ENCODE measurements at regions not wholly inside any gene's neighbourhood (a gene's known extent, or its start where the extent isn't known, plus 50 kb on each side); places are given as distances from the start of the nearest gene placed in this dataset.

GRCh38 chr9:80775971-80776370, 913.4 kb downstream of the TLE1 start:
- Histone ChIP-seq H3K79me2 (ENCODE audit: control insufficient read depth, insufficient read depth, low read length) (no peaks in the 10 kb centered on the region), H3K9me3 (replicated peaks; ENCODE audit: control insufficient read depth, insufficient read depth, low read length) (no peaks in the 10 kb centered on the region), H4K20me1 (ENCODE audit: control insufficient read depth, insufficient read depth) (no peaks in the 10 kb centered on the region), H3K4me3 (no peak overlapping the region), H2AFZ (ENCODE audit: control insufficient read depth, low read depth, low read length) (no peak overlapping the region), H3K36me3 (ENCODE audit: control insufficient read depth in 2 of 2, insufficient read depth in 2 of 2, low read length in 1 of 2) (no peaks in the 10 kb centered on the region), H3K27me3 (replicated peaks in 1 of 2; ENCODE audit: control insufficient read depth in 2 of 2, insufficient read depth in 2 of 2, low read length in 1 of 2) (no peaks in the 10 kb centered on the region), H3K9ac (ENCODE audit: control insufficient read depth, insufficient read depth, low read length) (no peak overlapping the region), H3K4me1 (ENCODE audit: control insufficient read depth, insufficient read depth, low read length) (no peaks in the 10 kb centered on the region), H3K4me2 (ENCODE audit: control insufficient read depth, insufficient read depth) (no peak overlapping the region), H3K27ac (ENCODE audit: control insufficient read depth, insufficient read depth) (no peak overlapping the region)
- no peak for ATAC-seq
- CTCF ChIA-PET = interaction anchor here (0.6 kb wide), 1 partner anchor 15 kb away, joined by 3 read pairs; no protein-coding TSS in a partner anchor
- DNase-seq (ENCODE audit: low read depth, low spot score) = no peak
- POLR2A ChIA-PET = no interaction called here
- intact Hi-C loops (cut with micrococcal nuclease; ENCODE audit: unreplicated experiment) (no loop called here), in situ Hi-C loops (cut with MboI) (no loop called here)
- TF ChIP-seq HDAC6 (IDR thresholded peaks at IDR 0.05; ENCODE audit: unreplicated experiment) = no peak
- TF ChIP-seq SUPT20H (IDR thresholded peaks at IDR 0.05; ENCODE audit: borderline replicate concordance, control insufficient read depth, low read depth, low read length) = no peak
- TF ChIP-seq, protein P1, sequence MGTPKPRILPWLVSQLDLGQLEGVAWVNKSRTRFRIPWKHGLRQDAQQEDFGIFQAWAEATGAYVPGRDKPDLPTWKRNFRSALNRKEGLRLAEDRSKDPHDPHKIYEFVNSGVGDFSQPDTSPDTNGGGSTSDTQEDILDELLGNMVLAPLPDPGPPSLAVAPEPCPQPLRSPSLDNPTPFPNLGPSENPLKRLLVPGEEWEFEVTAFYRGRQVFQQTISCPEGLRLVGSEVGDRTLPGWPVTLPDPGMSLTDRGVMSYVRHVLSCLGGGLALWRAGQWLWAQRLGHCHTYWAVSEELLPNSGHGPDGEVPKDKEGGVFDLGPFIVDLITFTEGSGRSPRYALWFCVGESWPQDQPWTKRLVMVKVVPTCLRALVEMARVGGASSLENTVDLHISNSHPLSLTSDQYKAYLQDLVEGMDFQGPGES (IDR thresholded peaks at IDR 0.05) = no peak
- TF ChIP-seq, protein P2, sequence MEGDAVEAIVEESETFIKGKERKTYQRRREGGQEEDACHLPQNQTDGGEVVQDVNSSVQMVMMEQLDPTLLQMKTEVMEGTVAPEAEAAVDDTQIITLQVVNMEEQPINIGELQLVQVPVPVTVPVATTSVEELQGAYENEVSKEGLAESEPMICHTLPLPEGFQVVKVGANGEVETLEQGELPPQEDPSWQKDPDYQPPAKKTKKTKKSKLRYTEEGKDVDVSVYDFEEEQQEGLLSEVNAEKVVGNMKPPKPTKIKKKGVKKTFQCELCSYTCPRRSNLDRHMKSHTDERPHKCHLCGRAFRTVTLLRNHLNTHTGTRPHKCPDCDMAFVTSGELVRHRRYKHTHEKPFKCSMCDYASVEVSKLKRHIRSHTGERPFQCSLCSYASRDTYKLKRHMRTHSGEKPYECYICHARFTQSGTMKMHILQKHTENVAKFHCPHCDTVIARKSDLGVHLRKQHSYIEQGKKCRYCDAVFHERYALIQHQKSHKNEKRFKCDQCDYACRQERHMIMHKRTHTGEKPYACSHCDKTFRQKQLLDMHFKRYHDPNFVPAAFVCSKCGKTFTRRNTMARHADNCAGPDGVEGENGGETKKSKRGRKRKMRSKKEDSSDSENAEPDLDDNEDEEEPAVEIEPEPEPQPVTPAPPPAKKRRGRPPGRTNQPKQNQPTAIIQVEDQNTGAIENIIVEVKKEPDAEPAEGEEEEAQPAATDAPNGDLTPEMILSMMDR (IDR thresholded peaks at IDR 0.05 in 2 of 3, conservative IDR thresholded peaks at IDR 0.05 in 1 of 3; ENCODE audit: control insufficient read depth in 2 of 3, extremely low read depth in 1 of 3, insufficient read depth in 1 of 3, low read depth in 3 of 3, low read length in 3 of 3) = no peak
- no peak for TF ChIP-seq BMI1 (IDR thresholded peaks at IDR 0.05; ENCODE audit: borderline replicate concordance)
- TF ChIP-seq POU2F2 (IDR thresholded peaks at IDR 0.05; ENCODE audit: borderline replicate concordance, low read depth, low read length) = no peak
- TF ChIP-seq BCL11A (IDR thresholded peaks at IDR 0.05; ENCODE audit: low read depth, low read length) = no peak
- no peak for TF ChIP-seq DPF2 (IDR thresholded peaks at IDR 0.05)
- no peak for TF ChIP-seq IKZF1 (conservative IDR thresholded peaks at IDR 0.05)
- no peak for TF ChIP-seq E4F1 (IDR thresholded peaks at IDR 0.05; ENCODE audit: borderline replicate concordance, partially characterized antibody)
- TF ChIP-seq MTA2 (IDR thresholded peaks at IDR 0.05; ENCODE audit: low read depth) = no peak
- TF ChIP-seq ZSCAN29 (IDR thresholded peaks at IDR 0.05) = no peak
- TF ChIP-seq EGR1 (IDR thresholded peaks at IDR 0.05; ENCODE audit: borderline replicate concordance in 1 of 2, low read depth in 2 of 2, low read length in 2 of 2) = no peak
- TF ChIP-seq IKZF2 (IDR thresholded peaks at IDR 0.05) = no peak
- no peak for TF ChIP-seq ZBTB11 (CRISPR knock-in tag; IDR thresholded peaks at IDR 0.05)
- no peak for TF ChIP-seq PML (IDR thresholded peaks at IDR 0.05; ENCODE audit: low read length)
- no peak for FAIRE-seq
- BruUV-seq (replicated peaks) = no TSS peak
- RAD21 ChIA-PET (ENCODE audit: unreplicated experiment) = interaction anchor here (1.6 kb wide), 1 partner anchor 18 kb away, joined by 3 read pairs; no protein-coding TSS in a partner anchor
- SMC1A ChIA-PET (ENCODE audit: uncharacterized antibody, unreplicated experiment) = no interaction called here

Measured in GM12878 (cell line).